Retinal pigment epithelial cell (primary cell): ENCODE measurements at regions not wholly inside any gene's neighbourhood (a gene's known extent, or its start where the extent isn't known, plus 50 kb on each side); places are given as distances from the start of the nearest gene placed in this dataset.

ENCODE experiments used
- DNase-seq: peaks from one replicate; pipeline ENCODE4 v3.0.0-alpha.2; 2010; ENCODE audit warnings: low read depth
- H3K4me3 ChIP-seq: 2 replicates; pipeline ENCODE4 v1.5.1; 2011; ENCODE audit warnings: mild to moderate bottlenecking, low read length, control low read depth, moderate library complexity
- CTCF ChIP-seq: conservative IDR thresholded peaks from 2 replicates; pipeline ENCODE4 v1.5.1; 2011; ENCODE audit warnings: low read depth, low read length, control low read depth, inconsistent platforms

- DNase-seq = no peak
- H3K4me3 ChIP-seq = no peak overlapping the region
- no peak for TF ChIP-seq CTCF
Observed at GRCh38 chrX:42930071-42930470, 152.1 kb upstream of the PPP1R2C start.

GRCh38 chrX:42930951-42931350 lies 153.0 kb upstream of the PPP1R2C start:
- TF ChIP-seq CTCF = no peak
- no peak overlapping the region for H3K4me3 ChIP-seq
- DNase-seq = peak; percentile 14

- DNase-seq = no peak
- TF ChIP-seq CTCF = no peak
- H3K4me3 ChIP-seq = no peak overlapping the region
Observed at GRCh38 chrX:42933187-42933586, 155.2 kb upstream of the PPP1R2C start.

- no peak for DNase-seq
- no peak for TF ChIP-seq CTCF
- H3K4me3 ChIP-seq = no peak overlapping the region
Observed at GRCh38 chrX:42934020-42934726, 156.2 kb upstream of the PPP1R2C start.

- TF ChIP-seq CTCF = no peak
- no peak for DNase-seq
- no peak overlapping the region for H3K4me3 ChIP-seq
Observed at GRCh38 chrX:42941671-42942070, 163.7 kb upstream of the PPP1R2C start.

GRCh38 chrX:42943051-42943974 lies 165.3 kb upstream of the PPP1R2C start:
- no peak for DNase-seq
- TF ChIP-seq CTCF = no peak
- H3K4me3 ChIP-seq = no peak overlapping the region
